ENCODE measurements at regions not wholly inside any gene's neighbourhood (a gene's known extent, or its start where the extent isn't known, plus 50 kb on each side); places are given as distances from the start of the nearest gene placed in this dataset.

DNA sequence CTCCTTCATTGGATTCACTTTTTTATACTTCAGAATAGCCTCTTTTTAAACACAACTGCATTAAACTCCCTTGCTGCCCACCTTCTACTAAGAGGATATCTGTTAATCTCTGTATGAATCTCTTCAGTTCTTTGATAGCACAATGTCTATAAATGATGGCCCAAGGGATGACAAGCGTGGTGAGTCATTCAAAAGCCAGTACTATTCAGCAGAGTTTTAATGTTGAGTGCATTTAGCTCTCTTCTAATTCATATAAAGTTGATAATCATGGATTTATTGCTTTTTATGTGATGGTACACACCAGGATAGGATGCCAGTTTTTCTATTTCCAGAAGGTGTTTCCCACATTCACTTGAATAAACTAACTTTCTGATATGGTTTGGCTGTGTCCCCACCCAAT is 57.4 kb upstream of the HECTD2 start:
- H3K4me3 ChIP-seq (ENCODE audit: low read depth in 1 of 5, low read length in 5 of 5), result no peak overlapping the region
- H3K27me3 ChIP-seq (ENCODE audit: control insufficient read depth in 5 of 5, insufficient read depth in 4 of 5, low read length in 5 of 5), result no peaks in the 10 kb centered on the region
- H3K4me1 ChIP-seq (ENCODE audit: control insufficient read depth in 5 of 5, insufficient read depth in 5 of 5, low read length in 5 of 5), result peaks cover 0 to 24% (median 18%) of the 10 kb centered on the region in 5 donors
- H3K36me3 ChIP-seq (ENCODE audit: control insufficient read depth in 5 of 5, insufficient read depth in 5 of 5, low read length in 5 of 5), result no peaks in the 10 kb centered on the region
- H3K9me3 ChIP-seq (ENCODE audit: control insufficient read depth in 5 of 5, low read length in 5 of 5), result no peaks in the 10 kb centered on the region
- H3K9ac ChIP-seq (ENCODE audit: low read length in 5 of 5), result no peak overlapping the region
- H3K27ac ChIP-seq (ENCODE audit: low read depth, low read length), result no peak overlapping the region

DNA sequence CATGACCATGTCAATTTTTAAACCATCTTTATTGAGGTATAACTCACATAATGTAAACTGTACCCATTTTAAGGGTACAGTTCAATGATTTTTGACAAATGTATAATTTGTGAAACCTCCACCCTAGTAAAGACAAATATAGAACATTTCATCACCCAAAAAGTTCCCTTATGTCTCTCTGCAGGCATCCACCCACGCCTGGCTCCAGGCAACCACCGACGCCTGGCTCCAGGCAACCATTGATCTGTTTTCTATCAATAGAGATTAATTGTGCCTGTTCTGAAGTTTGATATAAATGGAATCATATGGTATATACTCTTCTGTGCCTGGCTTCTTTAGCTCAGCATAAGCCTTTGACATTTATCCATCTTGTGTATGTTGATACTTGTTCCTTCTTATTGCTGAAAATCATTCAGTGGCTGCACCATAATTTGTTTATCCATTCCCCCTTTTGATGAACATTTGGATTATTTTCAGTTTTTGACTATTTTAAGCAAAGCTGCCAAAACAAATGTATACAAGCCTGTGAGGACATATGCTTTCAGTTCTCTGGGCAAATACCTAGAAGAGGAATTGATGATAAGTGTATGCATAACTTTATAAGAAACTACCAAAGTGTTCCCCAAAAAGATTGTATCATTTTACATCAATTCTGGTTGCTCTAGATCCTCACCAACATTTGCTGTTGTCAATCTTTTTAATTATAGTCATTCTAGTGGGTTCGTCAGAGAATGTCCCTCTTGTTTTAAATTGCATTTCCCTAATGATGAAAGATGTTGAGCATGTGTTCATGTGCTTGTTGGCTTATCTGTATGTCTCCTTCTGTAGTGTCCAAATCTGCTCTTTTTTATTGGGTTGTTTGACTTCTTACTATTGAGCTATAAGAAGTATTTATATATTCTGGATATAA is 55.7 kb upstream of the HECTD2 start:
- Histone ChIP-seq H3K4me1 (ENCODE audit: control insufficient read depth in 5 of 5, insufficient read depth in 5 of 5, low read length in 5 of 5) (peaks cover 0 to 20% (median 13%) of the 10 kb centered on the region in 5 donors), H3K36me3 (ENCODE audit: control insufficient read depth in 5 of 5, insufficient read depth in 5 of 5, low read length in 5 of 5) (no peaks in the 10 kb centered on the region), H3K27me3 (ENCODE audit: control insufficient read depth in 5 of 5, insufficient read depth in 4 of 5, low read length in 5 of 5) (no peaks in the 10 kb centered on the region), H3K9ac (ENCODE audit: low read length in 5 of 5) (no peak overlapping the region), H3K27ac (ENCODE audit: low read depth, low read length) (no peak overlapping the region), H3K9me3 (ENCODE audit: control insufficient read depth in 5 of 5, low read length in 5 of 5) (no peaks in the 10 kb centered on the region), H3K4me3 (ENCODE audit: low read depth in 1 of 5, low read length in 5 of 5) (no peak overlapping the region)

DNA sequence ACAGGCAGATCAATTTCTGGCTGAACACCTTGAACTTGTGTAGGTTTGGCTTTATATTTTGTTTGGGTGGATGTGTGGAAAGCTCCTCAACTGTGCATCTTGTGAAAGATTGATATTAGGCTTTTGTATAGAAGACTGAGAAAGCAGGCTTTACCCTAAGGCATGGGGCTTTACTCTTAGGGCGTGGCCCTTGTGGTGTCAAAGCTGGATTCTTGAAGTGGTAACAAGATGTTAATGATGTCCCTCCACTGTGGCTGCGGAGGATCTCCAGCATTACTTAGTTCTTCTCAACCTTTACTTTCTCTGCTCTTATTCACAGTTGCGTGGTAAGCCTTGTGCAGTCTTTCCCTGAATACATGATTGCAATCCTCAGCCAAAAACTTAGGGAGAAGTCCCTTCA is 54.1 kb upstream of the HECTD2 start:
- H3K27ac ChIP-seq (ENCODE audit: low read depth, low read length), result no peak overlapping the region
- H3K9me3 ChIP-seq (ENCODE audit: control insufficient read depth in 5 of 5, low read length in 5 of 5), result no peaks in the 10 kb centered on the region
- no peak overlapping the region for H3K9ac ChIP-seq (ENCODE audit: low read length in 5 of 5)
- H3K36me3 ChIP-seq (ENCODE audit: control insufficient read depth in 5 of 5, insufficient read depth in 5 of 5, low read length in 5 of 5), result no peaks in the 10 kb centered on the region
- H3K27me3 ChIP-seq (ENCODE audit: control insufficient read depth in 5 of 5, insufficient read depth in 4 of 5, low read length in 5 of 5), result no peaks in the 10 kb centered on the region
- no peak overlapping the region for H3K4me3 ChIP-seq (ENCODE audit: low read depth in 1 of 5, low read length in 5 of 5)
- peaks cover 0 to 9% (median 5%) of the 10 kb centered on the region in 5 donors for H3K4me1 ChIP-seq (ENCODE audit: control insufficient read depth in 5 of 5, insufficient read depth in 5 of 5, low read length in 5 of 5)

DNA sequence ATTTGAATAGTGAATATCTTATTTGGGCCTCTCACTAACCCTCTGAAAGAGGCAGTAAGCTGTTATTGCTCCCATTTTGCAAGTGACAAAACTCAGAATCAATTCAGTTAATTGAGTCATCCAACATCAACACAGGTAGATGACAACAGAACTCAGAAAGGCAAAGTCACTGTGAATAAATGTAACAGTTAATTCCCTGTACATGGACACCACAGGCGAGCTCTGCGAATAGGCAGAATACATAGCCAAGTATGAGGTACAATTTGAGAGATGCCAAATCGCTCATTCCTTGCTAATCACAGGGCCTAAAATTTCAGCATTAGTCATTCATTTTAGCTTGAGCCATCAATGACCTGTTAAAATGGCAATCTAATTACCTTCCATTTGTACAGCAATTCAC is 52.6 kb upstream of the HECTD2 start:
- Histone ChIP-seq H3K9ac (ENCODE audit: low read length in 5 of 5) (no peak overlapping the region), H3K27ac (ENCODE audit: low read depth, low read length) (no peak overlapping the region), H3K4me1 (ENCODE audit: control insufficient read depth in 5 of 5, insufficient read depth in 5 of 5, low read length in 5 of 5) (no peaks in the 10 kb centered on the region), H3K4me3 (ENCODE audit: low read depth in 1 of 5, low read length in 5 of 5) (no peak overlapping the region), H3K36me3 (ENCODE audit: control insufficient read depth in 5 of 5, insufficient read depth in 5 of 5, low read length in 5 of 5) (no peaks in the 10 kb centered on the region), H3K9me3 (ENCODE audit: control insufficient read depth in 5 of 5, low read length in 5 of 5) (no peaks in the 10 kb centered on the region), H3K27me3 (ENCODE audit: control insufficient read depth in 5 of 5, insufficient read depth in 4 of 5, low read length in 5 of 5) (no peaks in the 10 kb centered on the region)

Measured in subcutaneous abdominal adipose tissue (tissue), 5 donors.